GM21390 (cell line): ENCODE measurements at regions not wholly inside any gene's neighbourhood (a gene's known extent, or its start where the extent isn't known, plus 50 kb on each side); places are given as distances from the start of the nearest gene placed in this dataset.
"Not testable (repeated sequence)": the region's sequence is repeated elsewhere in the genome, so short reads cannot be mapped to it uniquely, and the experiment has no call there.

ENCODE experiments used
- ATAC-seq: cut with Tn5 transposase; IDR thresholded peaks from one replicate; pipeline ENCODE4 v1.9.1; 2021; ENCODE audit not compliant: unreplicated experiment

DNA sequence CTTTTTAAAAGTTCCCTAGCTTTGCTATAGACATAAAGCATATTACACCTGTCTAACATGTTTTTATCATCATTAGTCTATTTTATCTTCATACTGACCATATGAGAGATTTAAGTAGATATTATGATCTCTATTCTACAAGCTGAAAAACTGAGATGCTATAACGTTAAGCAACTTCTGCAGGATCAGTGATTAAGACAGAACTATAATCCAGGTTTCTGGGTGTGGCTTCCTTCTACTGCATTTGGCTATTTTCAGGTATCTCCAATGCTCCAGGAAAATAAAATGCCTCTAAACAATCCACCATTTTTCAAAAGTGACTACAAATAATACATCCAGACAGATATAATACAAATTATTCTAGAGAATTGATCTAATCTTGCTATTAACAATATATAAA, 53.4 kb downstream of the RGS2 start:
- ATAC-seq, result no peak

GRCh38 chr1:192866241-192866868, 57.5 kb downstream of the RGS2 start:
- ATAC-seq, result no peak

DNA sequence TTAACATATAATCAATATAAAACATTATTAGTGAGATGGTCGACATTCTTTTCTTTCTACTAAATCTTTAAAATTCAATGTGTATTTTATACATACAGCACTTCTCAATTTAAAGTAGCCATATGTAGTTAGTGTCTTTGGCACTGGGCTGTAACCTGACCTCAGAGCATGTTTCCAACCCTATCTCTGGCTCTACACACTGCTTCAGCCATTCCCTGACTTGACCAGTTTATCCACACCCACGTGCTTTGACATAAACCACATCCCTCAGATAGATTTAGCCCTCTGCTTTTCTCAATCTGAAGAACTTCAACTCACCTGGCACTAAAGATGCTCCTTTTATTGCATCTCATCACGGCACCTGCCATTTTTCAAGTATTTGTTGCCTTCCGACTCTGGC, 58.3 kb downstream of the RGS2 start:
- ATAC-seq, result no peak

GRCh38 chr1:192869308-192869940, 60.6 kb downstream of the RGS2 start:
- no peak for ATAC-seq

DNA sequence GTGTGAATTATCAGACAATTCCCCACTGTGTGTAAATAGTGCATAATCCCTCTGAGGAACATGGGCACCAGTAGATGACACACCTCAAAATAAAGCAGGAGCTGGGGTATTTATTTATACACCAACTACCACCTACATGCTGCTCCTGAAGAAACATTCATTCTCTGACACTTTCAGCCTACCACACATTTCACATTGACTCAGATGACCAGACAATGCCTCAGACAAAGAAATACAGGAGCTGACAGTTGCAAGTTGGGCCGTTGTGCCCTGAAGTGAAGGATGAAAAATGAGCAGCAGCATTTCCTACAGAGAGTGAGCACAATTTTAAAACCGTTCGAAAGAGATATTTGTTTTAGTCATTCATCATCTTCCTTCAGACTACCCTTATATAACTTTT, 63.2 kb downstream of the RGS2 start:
- ATAC-seq, result no peak

DNA sequence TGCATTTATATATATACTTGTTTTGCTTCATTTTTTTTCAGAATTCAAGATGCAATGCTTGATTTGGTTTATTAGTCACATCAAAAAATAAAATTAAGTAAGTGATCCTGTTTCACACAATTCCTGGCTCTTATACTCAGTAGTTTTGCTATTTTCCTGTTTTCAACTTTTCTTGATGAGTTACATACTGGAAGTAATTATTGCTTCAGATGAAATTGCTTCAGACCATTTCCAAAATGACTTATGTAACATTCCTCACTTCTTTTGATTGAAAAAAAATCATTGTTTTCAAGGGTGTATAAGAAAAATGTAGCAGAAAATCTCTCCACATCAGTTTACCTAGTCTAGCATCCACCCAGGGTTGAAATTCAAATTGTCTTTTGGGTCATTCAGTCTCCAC, 65.0 kb downstream of the RGS2 start:
- ATAC-seq, result no peak

DNA sequence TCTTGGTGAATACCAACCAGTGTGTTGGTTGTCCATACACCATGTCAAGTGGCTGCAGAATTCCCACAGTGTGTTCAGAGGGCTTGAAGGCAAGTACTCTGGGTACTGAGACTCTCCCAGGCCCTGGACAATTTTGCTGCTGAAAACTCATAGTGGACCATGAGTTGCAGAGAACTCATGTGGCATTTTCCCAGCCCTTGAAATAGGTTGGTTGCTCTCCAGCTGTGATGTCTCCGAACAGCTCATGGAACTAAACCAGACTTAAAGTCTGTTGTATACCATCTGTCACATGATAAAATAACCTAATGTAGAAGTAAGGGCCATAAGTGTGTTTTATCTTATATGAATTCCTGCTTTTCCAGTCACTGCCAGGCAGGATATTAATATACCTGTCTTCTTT, 67.8 kb downstream of the RGS2 start:
- ATAC-seq, result no peak

GRCh38 chr1:192877283-192877886, 68.5 kb downstream of the RGS2 start:
- peak; percentile 70 for ATAC-seq

DNA sequence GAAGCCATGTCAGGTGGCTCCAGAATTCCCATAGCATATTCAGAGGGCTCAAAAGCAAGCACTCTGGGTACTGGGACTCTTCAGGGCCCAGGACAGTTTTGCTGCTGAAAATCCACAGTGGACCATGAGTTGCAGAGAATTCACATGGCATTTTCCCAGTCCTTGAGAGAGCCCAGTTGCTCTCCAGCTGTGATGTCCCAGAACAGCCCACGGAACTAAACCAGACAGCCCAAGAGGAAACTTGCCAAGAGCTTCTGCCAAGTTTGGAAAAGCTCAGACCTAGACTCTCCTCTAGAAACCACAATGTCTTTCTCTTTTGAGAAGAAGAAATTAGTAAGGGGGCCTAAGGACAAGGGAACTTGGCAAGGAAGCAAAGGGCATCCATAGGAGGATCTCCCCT, 69.4 kb downstream of the RGS2 start:
- ATAC-seq, result no peak

DNA sequence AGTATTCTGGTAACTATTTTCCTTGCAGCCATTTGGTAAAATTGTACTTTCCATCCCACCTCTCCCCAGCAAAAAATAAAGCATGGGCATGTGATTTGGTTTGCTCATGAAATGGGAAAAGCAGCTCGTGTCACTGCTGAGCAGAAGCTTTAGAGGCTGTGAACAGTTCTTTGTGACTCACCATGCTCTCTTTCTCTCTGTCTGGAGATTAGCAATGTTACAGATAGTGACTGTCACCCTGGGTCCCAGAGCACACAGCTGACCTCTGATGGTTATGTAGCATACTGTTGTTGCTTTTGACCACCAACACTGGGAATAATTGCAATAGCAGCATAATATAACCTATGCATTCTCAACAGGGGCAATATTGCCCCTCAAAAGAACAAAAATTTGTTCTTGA, 70.6 kb downstream of the RGS2 start:
- no peak for ATAC-seq

DNA sequence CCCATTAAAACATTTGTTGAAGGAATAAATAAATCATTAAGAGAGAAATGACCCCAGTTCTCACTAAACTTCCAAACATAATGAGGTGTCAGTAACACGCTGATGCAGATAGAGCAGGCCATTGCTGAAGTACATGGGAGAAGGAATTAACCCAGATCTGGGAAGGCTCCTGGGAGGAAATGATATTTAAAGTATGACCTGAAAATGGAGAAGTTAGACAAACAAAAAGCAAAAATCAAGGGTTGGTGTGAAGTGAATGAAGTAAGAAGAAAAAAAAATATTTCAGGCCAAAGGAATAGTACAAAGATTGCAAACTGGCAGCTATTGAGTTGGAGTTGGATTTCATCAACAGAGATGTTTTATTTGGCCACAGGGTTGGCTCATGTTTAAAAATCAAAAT, 71.4 kb downstream of the RGS2 start:
- no peak for ATAC-seq

DNA sequence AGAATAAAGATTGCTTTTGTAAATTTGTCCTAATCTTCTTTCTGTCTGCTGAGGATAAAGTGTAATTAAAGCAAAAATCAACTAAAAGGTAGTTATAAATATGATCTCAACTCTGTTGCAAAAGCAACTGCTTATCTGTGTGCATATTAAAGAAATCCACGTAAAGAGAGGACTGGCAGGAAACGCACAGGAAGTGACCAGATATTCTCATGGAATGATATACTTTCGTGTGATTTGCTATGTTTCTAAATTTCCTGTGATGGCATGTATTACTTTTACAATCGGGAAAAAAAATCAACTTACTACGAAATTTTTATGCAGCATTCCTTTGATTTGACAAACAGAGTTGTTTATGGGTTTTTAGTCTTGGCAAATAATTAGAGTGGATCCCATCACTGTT, 75.4 kb downstream of the RGS2 start:
- ATAC-seq, result no peak

GRCh38 chr1:192885387-192885786, 76.5 kb downstream of the RGS2 start:
- ATAC-seq, result not testable (repeated sequence)

- no peak for ATAC-seq
Observed at GRCh38 chr1:192887426-192887825, 78.6 kb downstream of the RGS2 start.

DNA sequence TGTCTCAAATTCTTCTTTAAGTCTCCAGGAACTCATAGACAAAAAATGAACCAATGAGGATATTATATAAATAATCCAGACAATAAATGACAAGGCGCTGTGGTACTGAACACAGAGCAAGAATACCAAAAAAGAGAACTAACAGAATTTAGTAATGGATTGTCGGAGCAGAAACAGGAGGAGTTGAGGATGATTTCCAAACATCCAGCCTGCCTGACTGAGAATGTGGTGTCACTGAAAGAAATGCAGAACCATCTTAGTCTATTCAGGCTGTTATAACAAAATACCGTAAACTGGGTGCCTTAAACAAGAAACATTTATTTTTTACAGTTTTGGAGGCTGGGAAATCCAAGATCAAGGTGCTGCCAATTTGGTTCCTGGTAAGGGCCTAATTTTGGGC, 79.7 kb downstream of the RGS2 start:
- ATAC-seq, result no peak

GRCh38 chr1:192889082-192889481, 80.2 kb downstream of the RGS2 start:
- no peak for ATAC-seq

DNA sequence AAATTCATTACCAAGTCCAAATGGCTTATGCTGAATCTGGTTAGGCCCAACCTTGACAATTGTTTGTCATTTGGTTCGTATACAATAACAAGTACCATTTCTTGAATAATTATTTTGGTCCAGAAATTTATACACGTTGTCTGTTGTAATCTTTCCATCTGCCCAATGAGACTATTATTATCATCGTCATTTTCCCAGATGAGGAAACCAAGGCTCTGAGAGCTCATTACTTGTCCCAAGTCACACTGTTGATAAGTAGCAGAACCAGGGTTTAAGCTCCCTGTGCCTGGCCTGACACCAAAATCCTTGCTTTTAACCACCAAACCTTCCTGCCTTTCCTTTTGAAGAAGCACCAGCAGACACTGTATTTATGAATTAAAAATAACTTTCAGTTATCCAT, 81.3 kb downstream of the RGS2 start:
- ATAC-seq, result no peak

DNA sequence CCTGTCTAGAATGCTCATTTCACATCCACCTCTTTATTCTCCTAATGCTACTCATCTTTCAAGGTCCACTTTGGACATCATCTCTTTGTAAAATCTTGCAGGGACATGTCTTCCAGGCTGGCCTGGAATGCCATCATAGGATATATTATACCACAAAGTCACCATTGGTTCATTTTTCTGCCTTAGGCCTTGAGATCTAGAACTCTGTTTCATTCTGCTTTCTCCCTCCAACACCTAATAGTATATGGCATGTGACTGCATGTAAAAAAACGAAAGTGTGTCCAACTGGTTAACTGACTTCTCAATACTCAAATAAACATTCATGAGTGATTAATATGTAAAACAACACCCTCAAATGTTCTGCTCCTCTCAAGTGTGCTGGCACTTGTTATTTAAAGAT, 84.1 kb downstream of the RGS2 start:
- no peak for ATAC-seq

DNA sequence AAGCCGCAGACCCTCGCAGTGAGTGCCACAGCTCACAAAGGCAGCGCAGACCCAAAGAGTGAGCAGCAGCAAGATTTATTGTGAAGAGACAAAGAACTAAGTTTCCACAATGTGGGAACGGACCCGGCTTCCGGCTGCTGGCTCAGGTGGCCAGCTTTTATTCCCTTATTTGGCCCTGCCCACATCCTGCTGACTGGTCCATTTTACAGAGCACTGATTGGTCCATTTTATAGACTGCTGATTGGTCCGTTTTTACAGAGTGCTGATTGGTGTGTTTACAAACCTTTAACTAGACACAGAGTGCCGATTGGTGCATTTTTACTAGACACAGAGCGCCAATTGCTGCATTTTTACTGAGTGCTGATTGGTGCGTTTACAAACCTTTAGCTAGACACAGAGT, 86.6 kb downstream of the RGS2 start:
- not testable (repeated sequence) for ATAC-seq

DNA sequence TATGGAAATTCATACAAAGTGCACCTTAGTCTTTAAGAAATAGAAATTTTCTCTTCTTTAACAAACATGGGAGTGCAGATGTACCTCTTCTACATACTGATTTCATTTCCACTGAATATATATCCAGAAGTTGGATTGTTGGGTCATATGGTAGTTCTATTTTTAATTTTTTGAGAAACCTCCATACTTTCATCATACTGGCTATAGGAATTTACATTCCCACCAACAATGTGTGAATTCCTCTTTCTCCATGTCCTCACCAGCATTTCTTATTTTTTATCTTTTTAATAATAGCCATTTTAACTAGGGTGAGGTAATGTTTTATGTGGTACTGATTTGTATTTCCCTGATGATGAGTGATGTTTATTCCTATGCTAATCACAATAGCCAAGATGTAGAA, 87.5 kb downstream of the RGS2 start:
- no peak for ATAC-seq

DNA sequence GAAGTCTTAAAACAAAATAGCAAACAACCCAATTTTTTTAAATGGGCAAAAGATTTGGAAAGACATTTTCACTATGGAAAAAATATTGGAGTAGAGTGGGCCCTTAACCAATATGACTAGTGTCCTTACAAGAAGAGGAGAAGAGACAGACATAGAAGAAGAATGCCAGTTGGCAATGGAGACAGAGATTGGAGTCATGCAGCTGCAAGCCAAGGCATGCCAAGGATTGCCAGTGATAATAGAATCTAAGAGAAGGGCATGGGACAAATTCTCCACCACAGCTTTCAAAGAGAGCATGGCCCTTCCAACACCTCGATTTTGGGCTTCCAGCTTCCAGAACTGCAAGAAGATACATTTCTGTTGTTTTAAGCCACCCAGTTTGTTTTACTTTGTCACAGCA, 92.7 kb downstream of the RGS2 start:
- ATAC-seq, result no peak

DNA sequence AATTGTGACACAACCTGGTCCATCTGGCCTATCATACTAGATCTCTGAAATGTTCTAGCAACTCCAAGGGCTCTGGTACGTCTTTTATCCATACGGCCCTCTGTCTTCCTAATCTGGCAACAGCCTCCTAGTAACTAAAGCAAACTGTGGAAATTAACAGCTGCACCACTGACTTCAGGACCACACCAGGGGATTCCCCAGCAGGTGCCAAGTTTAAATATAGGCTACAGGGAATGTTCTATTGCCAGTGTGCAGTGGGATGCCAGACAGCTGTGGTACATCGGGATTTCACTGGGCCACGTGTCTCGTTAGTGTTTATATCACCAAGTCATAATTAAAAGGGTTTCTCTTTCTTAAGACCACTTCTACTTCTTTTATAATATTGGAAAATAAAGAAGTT, 94.3 kb downstream of the RGS2 start:
- ATAC-seq, result no peak

DNA sequence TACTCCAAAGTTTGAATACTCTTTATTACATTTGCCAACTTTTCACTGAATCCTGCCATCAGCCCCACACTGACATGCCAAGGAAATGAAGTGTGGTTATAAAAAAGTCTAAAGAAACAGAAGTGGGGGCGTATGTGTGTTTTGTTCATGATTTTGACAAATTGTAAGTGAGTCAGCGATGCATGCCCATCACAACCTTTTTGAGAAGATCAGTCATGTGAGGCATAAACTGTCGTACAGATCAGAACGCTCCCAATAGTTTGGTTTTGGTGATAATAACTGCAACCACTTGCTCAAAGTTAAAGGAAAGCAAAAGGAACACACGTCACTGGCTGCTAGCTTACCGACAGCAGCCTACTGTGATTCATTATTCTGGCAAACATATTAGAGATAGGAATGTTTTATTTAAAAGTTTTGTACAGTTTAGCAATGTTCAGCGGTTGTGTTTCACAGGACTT, 95.6 kb downstream of the RGS2 start:
- peak; percentile 40 for ATAC-seq
